ENCODE measurements at regions not wholly inside any gene's neighbourhood (a gene's known extent, or its start where the extent isn't known, plus 50 kb on each side); places are given as distances from the start of the nearest gene placed in this dataset.
A peak's percentile ranks its signal among the peaks of the same experiment; 100 is the strongest.
"Not testable (repeated sequence)": the region's sequence is repeated elsewhere in the genome, so short reads cannot be mapped to it uniquely, and the experiment has no call there.

- no peak for DNase-seq (ENCODE audit: low read depth in 4 of 4, low spot score in 3 of 4)
These were observed 234.2 kb upstream of the SPOPL start for GRCh38 chr2:138267161-138267901.

- peak in 2 of 4 donors; percentile 4 to 30 for DNase-seq (ENCODE audit: low read depth in 4 of 4, low spot score in 3 of 4)
These were observed 233.7 kb upstream of the SPOPL start for GRCh38 chr2:138267902-138268254.

GRCh38 chr2:138269765-138270164, 231.8 kb upstream of the SPOPL start:
- DNase-seq (ENCODE audit: low read depth in 4 of 4, low spot score in 3 of 4), result no peak

GRCh38 chr2:138271467-138271866, 230.1 kb upstream of the SPOPL start:
- DNase-seq (ENCODE audit: low read depth in 4 of 4, low spot score in 3 of 4), result no peak

- no peak for DNase-seq (ENCODE audit: low read depth in 4 of 4, low spot score in 3 of 4)
These were observed 228.9 kb upstream of the SPOPL start for GRCh38 chr2:138272524-138273195.

- DNase-seq (ENCODE audit: low read depth in 4 of 4, low spot score in 3 of 4), result not testable (repeated sequence)
These were observed 228.3 kb upstream of the SPOPL start for GRCh38 chr2:138273280-138273679.

- DNase-seq (ENCODE audit: low read depth in 4 of 4, low spot score in 3 of 4), result no peak
These were observed 226.9 kb upstream of the SPOPL start for GRCh38 chr2:138274421-138275291.

GRCh38 chr2:138275292-138275690, 226.3 kb upstream of the SPOPL start:
- DNase-seq (ENCODE audit: low read depth in 4 of 4, low spot score in 3 of 4), result no peak

- no peak for DNase-seq (ENCODE audit: low read depth in 4 of 4, low spot score in 3 of 4)
These were observed 225.7 kb upstream of the SPOPL start for GRCh38 chr2:138275881-138276280.

GRCh38 chr2:138276339-138276738, 225.2 kb upstream of the SPOPL start:
- DNase-seq (ENCODE audit: low read depth in 4 of 4, low spot score in 3 of 4), result no peak

- DNase-seq (ENCODE audit: low read depth in 4 of 4, low spot score in 3 of 4), result no peak
These were observed 224.5 kb upstream of the SPOPL start for GRCh38 chr2:138277062-138277461.

GRCh38 chr2:138279871-138280270, 221.7 kb upstream of the SPOPL start:
- no peak for DNase-seq (ENCODE audit: low read depth in 4 of 4, low spot score in 3 of 4)

- no peak for DNase-seq (ENCODE audit: low read depth in 4 of 4, low spot score in 3 of 4)
These were observed 220.4 kb upstream of the SPOPL start for GRCh38 chr2:138280999-138281695.

- no peak for DNase-seq (ENCODE audit: low read depth in 4 of 4, low spot score in 3 of 4)
These were observed 219.4 kb upstream of the SPOPL start for GRCh38 chr2:138282014-138282672.

GRCh38 chr2:138291805-138292204, 209.8 kb upstream of the SPOPL start:
- DNase-seq (ENCODE audit: low read depth in 4 of 4, low spot score in 3 of 4), result no peak

GRCh38 chr2:138293045-138293444, 208.5 kb upstream of the SPOPL start:
- no peak for DNase-seq (ENCODE audit: low read depth in 4 of 4, low spot score in 3 of 4)

GRCh38 chr2:138293549-138293948, 208.0 kb upstream of the SPOPL start:
- no peak for DNase-seq (ENCODE audit: low read depth in 4 of 4, low spot score in 3 of 4)

- DNase-seq (ENCODE audit: low read depth in 4 of 4, low spot score in 3 of 4), result no peak
These were observed 207.1 kb upstream of the SPOPL start for GRCh38 chr2:138294451-138294850.

- no peak for DNase-seq (ENCODE audit: low read depth in 4 of 4, low spot score in 3 of 4)
These were observed 205.2 kb upstream of the SPOPL start for GRCh38 chr2:138296365-138296764.

GRCh38 chr2:138298120-138298814, 203.3 kb upstream of the SPOPL start:
- no peak for DNase-seq (ENCODE audit: low read depth in 4 of 4, low spot score in 3 of 4)
